Uterus (tissue), 3 donors: ENCODE measurements at regions not wholly inside any gene's neighbourhood (a gene's known extent, or its start where the extent isn't known, plus 50 kb on each side); places are given as distances from the start of the nearest gene placed in this dataset.

Source experiments
- DNase-seq, 2 donors: peaks; one replicate each; pipeline ENCODE4 v3.0.0-alpha.2; 2019 to 2020
- H3K27ac ChIP-seq, 2 donors: fragments of 200-600 bp; sonication (generic); 1 replicate in 1 of 2; 2 replicates in 1 of 2; pipeline ENCODE4 v1.5.1; 2016 to 2018
- H3K27me3 ChIP-seq, 2 donors: fragments of 200-600 bp; sonication (generic); one replicate each; pipeline ENCODE4 v1.5.1; 2018 to 2019; ENCODE audit warnings: control low read depth in 1 of 2
- H3K36me3 ChIP-seq, 2 donors: fragments of 200-600 bp; sonication (generic); one replicate each; pipeline ENCODE4 v1.5.1; 2019; ENCODE audit warnings: control low read depth in 1 of 2
- H3K4me1 ChIP-seq, 2 donors: fragments of 200-600 bp; sonication (generic); one replicate each; pipeline ENCODE4 v1.5.1; 2018 to 2019; ENCODE audit warnings: control low read depth in 1 of 2
- H3K4me3 ChIP-seq, 2 donors: fragments of 200-600 bp; sonication (generic); 1 replicate in 1 of 2; 2 replicates in 1 of 2; pipeline ENCODE4 v1.5.1; 2018 to 2019; ENCODE audit warnings: mild to moderate bottlenecking in 1 of 2
- H3K9me3 ChIP-seq, 2 donors: fragments of 200-600 bp; sonication (generic); one replicate each; pipeline ENCODE4 v1.5.1; 2019; ENCODE audit warnings: control low read depth in 1 of 2
- CTCF ChIP-seq, 4 experiments: fragments of 200-600 bp in 2 of 4; fragments of 450-650 bp in 2 of 4; sonication (generic) in 2 of 4; IDR thresholded peaks; one replicate each; pipeline ENCODE4 v1.5.1; 2016 to 2019; ENCODE audit warnings: antibody characterized with exemption in 4 of 4, mild to moderate bottlenecking in 2 of 4, moderate library complexity in 1 of 4
- POLR2A ChIP-seq, 2 donors: fragments of 450-650 bp; IDR thresholded peaks; one replicate each; pipeline ENCODE4 v1.6.1; 2016; ENCODE audit warnings: antibody characterized with exemption in 2 of 2, mild to moderate bottlenecking in 1 of 2, moderate library complexity in 1 of 2
- intact Hi-C: fragments of 100-400 bp; cut with DNase I; formaldehyde crosslinking; loops from one replicate; pipeline ENCODE4 v1.15.1; 2023; ENCODE audit warnings: low total_unique reads
- donor health status: DM: yes; HTN: yes; CAD: no.

- no peak for DNase-seq
- Histone ChIP-seq H3K27ac (no peak overlapping the region), H3K27me3 (no peaks in the 10 kb centered on the region), H3K9me3 (no peaks in the 10 kb centered on the region), H3K36me3 (no peaks in the 10 kb centered on the region), H3K4me3 (no peak overlapping the region), H3K4me1 (no peaks in the 10 kb centered on the region)
- intact Hi-C loops, result no loop called here
- TF ChIP-seq POLR2A (IDR thresholded peaks at IDR 0.05), result no peak
- no peak for TF ChIP-seq CTCF (IDR thresholded peaks at IDR 0.05)
Measured at GRCh38 chr5:5700549-5700948, 278.1 kb downstream of the ICE1 start.

GRCh38 chr5:5699062-5699461, 276.6 kb downstream of the ICE1 start:
- no peak overlapping the region for H3K27ac ChIP-seq
- H3K4me1 ChIP-seq, result no peaks in the 10 kb centered on the region
- intact Hi-C loops, result no loop called here
- TF ChIP-seq CTCF (IDR thresholded peaks at IDR 0.05) (no peak), POLR2A (IDR thresholded peaks at IDR 0.05) (no peak)
- DNase-seq, result no peak
- no peaks in the 10 kb centered on the region for H3K36me3 ChIP-seq
- H3K9me3 ChIP-seq, result no peaks in the 10 kb centered on the region
- H3K27me3 ChIP-seq, result no peaks in the 10 kb centered on the region
- no peak overlapping the region for H3K4me3 ChIP-seq

- TF ChIP-seq POLR2A (IDR thresholded peaks at IDR 0.05), result no peak
- Histone ChIP-seq H3K9me3 (no peaks in the 10 kb centered on the region), H3K4me3 (no peak overlapping the region), H3K4me1 (no peaks in the 10 kb centered on the region), H3K27me3 (no peaks in the 10 kb centered on the region), H3K36me3 (no peaks in the 10 kb centered on the region), H3K27ac (no peak overlapping the region)
- intact Hi-C loops, result no loop called here
- DNase-seq, result no peak
Measured at GRCh38 chr5:5695266-5695665, 272.8 kb downstream of the ICE1 start.

- intact Hi-C loops, result no loop called here
- no peak for TF ChIP-seq CTCF (IDR thresholded peaks at IDR 0.05)
- TF ChIP-seq POLR2A (IDR thresholded peaks at IDR 0.05), result no peak
- no peak for DNase-seq
- Histone ChIP-seq H3K4me1 (no peaks in the 10 kb centered on the region), H3K27me3 (no peaks in the 10 kb centered on the region), H3K4me3 (no peak overlapping the region), H3K9me3 (no peaks in the 10 kb centered on the region), H3K27ac (no peak overlapping the region), H3K36me3 (no peaks in the 10 kb centered on the region)
Measured at GRCh38 chr5:5688925-5689310, 266.4 kb downstream of the ICE1 start.

GRCh38 chr5:5688194-5688924, 265.9 kb downstream of the ICE1 start:
- H3K4me1 ChIP-seq, result no peaks in the 10 kb centered on the region
- H3K27me3 ChIP-seq, result no peaks in the 10 kb centered on the region
- H3K36me3 ChIP-seq, result no peaks in the 10 kb centered on the region
- no peak overlapping the region for H3K27ac ChIP-seq
- H3K9me3 ChIP-seq, result no peaks in the 10 kb centered on the region
- TF ChIP-seq CTCF (IDR thresholded peaks at IDR 0.05) (no peak), POLR2A (IDR thresholded peaks at IDR 0.05) (no peak)
- DNase-seq, result no peak
- intact Hi-C loops, result no loop called here
- no peak overlapping the region for H3K4me3 ChIP-seq

- intact Hi-C loops, result no loop called here
- no peaks in the 10 kb centered on the region for H3K9me3 ChIP-seq
- H3K36me3 ChIP-seq, result no peaks in the 10 kb centered on the region
- TF ChIP-seq CTCF (IDR thresholded peaks at IDR 0.05), result no peak
- no peak for TF ChIP-seq POLR2A (IDR thresholded peaks at IDR 0.05)
- no peak for DNase-seq
- no peaks in the 10 kb centered on the region for H3K4me1 ChIP-seq
- no peaks in the 10 kb centered on the region for H3K27me3 ChIP-seq
- H3K4me3 ChIP-seq, result no peak overlapping the region
- no peak overlapping the region for H3K27ac ChIP-seq
Measured at GRCh38 chr5:5687113-5687512, 264.6 kb downstream of the ICE1 start.
